ENCODE measurements at regions not wholly inside any gene's neighbourhood (a gene's known extent, or its start where the extent isn't known, plus 50 kb on each side); places are given as distances from the start of the nearest gene placed in this dataset.
"Not testable (repeated sequence)": the region's sequence is repeated elsewhere in the genome, so short reads cannot be mapped to it uniquely, and the experiment has no call there.

GRCh38 chr4:23533859-23534258 is 356.0 kb downstream of the PPARGC1A start:
- DNase-seq (ENCODE audit: low spot score), result no peak

GRCh38 chr4:23516716-23517115 is 373.1 kb downstream of the PPARGC1A start:
- DNase-seq (ENCODE audit: low spot score), result no peak

- DNase-seq (ENCODE audit: low spot score), result no peak
Observed at GRCh38 chr4:23504083-23504482, 385.8 kb downstream of the PPARGC1A start.

- no peak for DNase-seq (ENCODE audit: low spot score)
Observed at GRCh38 chr4:23500894-23501449, 388.9 kb downstream of the PPARGC1A start.

GRCh38 chr4:23485801-23486200 is 404.0 kb downstream of the PPARGC1A start:
- DNase-seq (ENCODE audit: low spot score), result no peak

- no peak for DNase-seq (ENCODE audit: low spot score)
Observed at GRCh38 chr4:23484689-23485088, 405.2 kb downstream of the PPARGC1A start.

DNA sequence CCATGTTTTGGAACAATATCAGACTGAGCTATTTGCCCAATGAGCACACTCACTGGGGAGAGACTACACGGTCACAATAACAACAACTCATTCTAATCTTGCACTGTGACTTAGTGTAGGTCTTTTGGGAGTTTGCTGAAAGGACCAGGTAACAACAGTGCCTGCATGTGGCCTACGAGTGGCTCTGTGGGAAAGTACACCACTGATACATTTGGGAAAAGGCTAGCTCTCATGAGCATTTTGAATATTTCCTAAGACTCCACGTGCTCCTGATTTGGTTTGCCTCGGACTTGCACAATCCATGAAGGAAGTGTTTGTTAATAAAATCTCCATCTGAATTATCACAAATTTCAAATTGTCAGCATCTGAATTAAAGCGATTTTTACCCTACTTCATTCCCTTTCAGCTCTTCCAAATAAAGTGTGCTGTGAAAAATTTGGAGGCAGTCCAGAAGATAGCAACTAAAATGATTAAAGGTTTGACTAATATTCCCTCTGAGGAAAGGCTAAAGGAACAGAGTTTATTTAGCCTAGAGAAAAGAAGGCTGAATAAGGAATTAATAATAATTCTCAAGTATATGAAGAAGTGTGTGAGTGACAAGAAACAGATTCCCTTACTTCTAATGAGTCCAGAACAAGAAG is 406.4 kb downstream of the PPARGC1A start:
- DNase-seq (ENCODE audit: low spot score), result no peak

DNA sequence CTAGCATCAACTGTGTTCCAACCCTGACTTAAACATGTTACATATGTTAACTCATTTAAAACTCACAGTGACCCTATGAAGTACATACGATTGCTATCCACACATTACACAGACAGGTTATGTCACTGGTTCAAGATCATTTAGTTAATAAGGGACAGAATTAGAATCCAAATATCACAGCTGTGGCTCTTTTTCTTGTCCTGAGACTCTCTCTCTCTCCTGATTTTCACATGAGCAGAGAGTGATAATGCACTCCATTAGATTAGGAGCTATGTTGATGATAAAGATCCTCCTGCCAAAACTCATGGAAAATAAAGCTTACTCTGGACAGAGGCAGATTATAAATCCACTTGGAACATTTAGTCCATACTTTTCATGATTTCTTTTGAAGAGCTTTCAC is 408.3 kb downstream of the PPARGC1A start:
- DNase-seq (ENCODE audit: low spot score), result no peak

GRCh38 chr4:23477905-23478304 is 411.9 kb downstream of the PPARGC1A start:
- DNase-seq (ENCODE audit: low spot score), result no peak

GRCh38 chr4:23476515-23477090 is 413.2 kb downstream of the PPARGC1A start:
- DNase-seq (ENCODE audit: low spot score), result no peak

GRCh38 chr4:23463071-23463470 is 426.8 kb downstream of the PPARGC1A start:
- no peak for DNase-seq (ENCODE audit: low spot score)

DNA sequence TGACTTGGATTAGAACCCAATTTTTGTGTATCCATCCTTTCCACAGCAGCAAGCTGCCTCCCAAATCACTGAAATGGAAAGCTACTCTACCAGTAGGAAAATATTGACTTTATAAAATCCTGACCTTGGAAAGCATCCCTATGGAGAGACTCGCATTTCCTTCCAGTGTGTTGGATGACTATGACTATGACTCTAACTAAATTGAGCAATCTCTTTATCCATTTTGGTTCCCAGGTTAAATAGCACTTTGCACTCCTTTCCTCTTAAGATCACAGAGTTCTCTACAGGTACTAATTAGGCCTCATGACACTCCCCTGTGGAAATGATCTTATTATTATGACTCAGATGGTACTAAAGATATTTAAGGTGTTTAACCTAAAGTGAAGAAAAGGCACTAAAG is 431.8 kb downstream of the PPARGC1A start:
- DNase-seq (ENCODE audit: low spot score), result no peak

GRCh38 chr4:23456864-23457263 is 433.0 kb downstream of the PPARGC1A start:
- no peak for DNase-seq (ENCODE audit: low spot score)

DNA sequence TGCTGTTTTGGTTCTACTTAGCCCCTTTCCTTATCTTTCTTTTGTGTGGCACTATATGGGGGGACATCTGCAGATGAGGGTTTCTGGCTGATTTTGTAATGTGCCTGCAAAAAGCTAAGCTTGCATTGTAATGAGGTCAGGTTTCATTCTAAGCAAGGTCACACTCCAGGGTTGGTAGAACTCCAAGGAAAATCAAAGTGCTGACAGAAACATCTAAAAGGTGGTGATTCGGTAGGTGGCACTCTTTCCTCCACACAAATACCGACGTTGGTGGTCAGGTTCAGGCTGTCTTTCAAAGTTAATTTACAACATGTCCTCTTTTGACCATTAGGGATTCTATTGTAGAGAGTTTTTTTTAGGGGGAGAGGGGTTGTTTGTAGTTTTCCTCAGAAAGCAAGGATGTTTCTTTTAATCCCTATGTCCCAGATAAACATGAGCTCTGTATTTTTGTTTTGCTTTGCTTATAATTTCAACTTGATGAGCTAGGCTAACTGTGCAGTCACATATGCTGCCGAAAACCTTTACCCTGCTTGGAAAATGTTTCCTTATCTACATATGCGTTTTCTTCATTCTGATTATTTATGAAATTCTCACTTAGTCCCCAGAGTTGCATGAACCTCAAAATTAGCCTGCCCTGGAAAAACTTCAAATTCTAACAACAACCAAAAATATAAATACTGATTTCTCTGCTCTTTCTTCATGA is 434.2 kb downstream of the PPARGC1A start:
- DNase-seq (ENCODE audit: low spot score), result no peak

- no peak for DNase-seq (ENCODE audit: low spot score)
Observed at GRCh38 chr4:23441530-23442069, 448.2 kb downstream of the PPARGC1A start.

- DNase-seq (ENCODE audit: low spot score), result no peak
Observed at GRCh38 chr4:23438764-23439163, 451.1 kb downstream of the PPARGC1A start.

GRCh38 chr4:23429497-23429896 is 460.4 kb downstream of the PPARGC1A start:
- no peak for DNase-seq (ENCODE audit: low spot score)

DNA sequence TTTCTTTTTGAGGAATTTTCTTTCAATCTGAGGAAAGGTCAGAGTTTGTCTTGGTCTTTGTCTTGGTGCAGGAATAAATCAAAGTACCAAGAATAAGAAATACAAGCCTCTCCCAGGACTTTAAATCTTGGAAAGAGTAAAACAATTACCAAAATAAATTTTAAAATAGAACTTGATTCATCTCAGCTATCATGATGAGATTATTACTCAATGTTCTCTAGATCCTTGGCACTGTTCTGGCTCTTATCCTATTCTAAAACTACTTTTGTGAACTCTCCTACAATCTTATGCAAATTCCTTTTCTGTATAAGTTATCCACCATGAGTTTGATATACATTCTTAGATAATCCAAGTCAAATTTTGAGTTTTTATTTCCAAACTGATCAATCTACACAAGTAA is 464.3 kb downstream of the PPARGC1A start:
- DNase-seq (ENCODE audit: low spot score), result no peak

DNA sequence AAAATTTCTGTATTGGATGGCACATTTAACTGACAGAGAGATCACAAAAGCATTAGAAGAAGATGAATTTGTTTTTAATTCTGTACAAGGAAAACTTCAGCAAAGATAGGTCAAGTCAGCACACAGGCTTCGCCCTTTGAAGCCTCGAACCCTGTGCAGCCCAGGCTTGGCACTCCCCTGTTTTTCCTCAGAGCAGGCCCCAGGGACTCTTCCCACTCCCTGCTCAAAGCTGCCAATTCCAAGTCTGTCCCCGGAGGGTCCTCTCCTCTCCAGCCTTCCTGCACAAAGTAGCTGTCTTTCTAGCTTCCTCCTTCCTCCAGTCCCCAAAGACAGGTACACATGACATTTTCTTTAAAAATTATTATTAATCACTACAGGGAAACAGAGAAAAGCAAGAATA is 466.3 kb downstream of the PPARGC1A start:
- DNase-seq (ENCODE audit: low spot score), result no peak

GRCh38 chr4:23422878-23423277 is 467.0 kb downstream of the PPARGC1A start:
- DNase-seq (ENCODE audit: low spot score), result no peak

- DNase-seq (ENCODE audit: low spot score), result no peak
Observed at GRCh38 chr4:23413631-23414030, 476.2 kb downstream of the PPARGC1A start.

- DNase-seq (ENCODE audit: low spot score), result no peak
Observed at GRCh38 chr4:23412701-23413100, 477.1 kb downstream of the PPARGC1A start.

DNA sequence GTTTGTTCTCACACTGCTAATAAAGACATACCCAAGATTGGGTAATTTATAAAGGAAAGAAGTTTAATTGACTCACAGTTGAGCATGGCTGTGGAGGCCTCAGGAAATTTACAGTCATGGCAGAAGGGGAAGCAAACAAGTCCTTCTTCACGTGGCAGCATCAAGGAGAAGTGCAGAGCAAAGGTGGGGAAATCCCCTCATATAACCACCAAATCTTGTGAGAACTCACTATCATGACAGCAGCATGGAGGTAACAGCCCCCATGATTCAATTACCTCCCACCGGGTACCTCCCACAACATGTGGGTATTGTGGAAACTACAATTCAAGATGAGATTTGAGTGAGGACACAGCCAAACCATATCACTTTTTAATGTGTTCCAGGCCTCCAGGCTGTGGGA is 480.9 kb downstream of the PPARGC1A start:
- DNase-seq (ENCODE audit: low spot score), result not testable (repeated sequence)

All from globus pallidus (tissue), 1 donor.